Right atrium auricular region (tissue), 2 donors: ENCODE measurements at regions not wholly inside any gene's neighbourhood (a gene's known extent, or its start where the extent isn't known, plus 50 kb on each side); places are given as distances from the start of the nearest gene placed in this dataset.

Experiments used
- DNase-seq: peaks from one replicate; pipeline ENCODE4 v3.0.0-alpha.2; 2019; ENCODE audit warnings: low spot score
- H3K27ac ChIP-seq, 2 donors: fragments of 200-600 bp; sonication (generic); 1 replicate in 1 of 2; 2 replicates in 1 of 2; pipeline ENCODE4 v1.5.1; 2016 to 2019
- H3K27me3 ChIP-seq, 2 donors: fragments of 200-600 bp; sonication (generic); one replicate each; pipeline versions ENCODE4 v1.5.1 to v1.6.0; 2017 to 2019
- H3K36me3 ChIP-seq: fragments of 200-600 bp; sonication (generic); one replicate; pipeline ENCODE4 v1.5.1; 2016
- H3K4me1 ChIP-seq, 2 donors: fragments of 200-600 bp; sonication (generic); one replicate each; pipeline versions ENCODE4 v1.5.1 to v1.6.0; 2017 to 2019
- H3K4me3 ChIP-seq, 2 donors: fragments of 200-600 bp; sonication (generic); 1 replicate in 1 of 2; 2 replicates in 1 of 2; pipeline ENCODE4 v1.5.1; 2017 to 2019; ENCODE audit warnings: mild to moderate bottlenecking in 1 of 2, moderate library complexity in 1 of 2
- H3K9me3 ChIP-seq, 2 donors: fragments of 200-600 bp; sonication (generic); one replicate each; pipeline ENCODE4 v1.5.1; 2019
- CTCF ChIP-seq, 2 donors: fragments of 200-600 bp; sonication (generic); IDR thresholded peaks; one replicate each; pipeline ENCODE4 v1.5.1; 2019; ENCODE audit warnings: antibody characterized with exemption in 2 of 2

- no peaks in the 10 kb centered on the region for H3K27me3 ChIP-seq
- TF ChIP-seq CTCF (IDR thresholded peaks at IDR 0.05): no peak
- no peak overlapping the region for H3K27ac ChIP-seq
- H3K4me3 ChIP-seq: no peak overlapping the region
- H3K9me3 ChIP-seq: no peaks in the 10 kb centered on the region
- no peak for DNase-seq
- H3K36me3 ChIP-seq: no peaks in the 10 kb centered on the region
- H3K4me1 ChIP-seq: no peaks in the 10 kb centered on the region
Observed at GRCh38 chr2:51976623-51977022, 944.7 kb upstream of the NRXN1 start.

GRCh38 chr2:51971136-51971535 lies 939.2 kb upstream of the NRXN1 start:
- no peak for DNase-seq
- Histone ChIP-seq H3K27ac (no peak overlapping the region), H3K27me3 (no peaks in the 10 kb centered on the region), H3K9me3 (no peaks in the 10 kb centered on the region), H3K36me3 (no peaks in the 10 kb centered on the region), H3K4me1 (no peaks in the 10 kb centered on the region), H3K4me3 (no peak overlapping the region)
- no peak for TF ChIP-seq CTCF (IDR thresholded peaks at IDR 0.05)

GRCh38 chr2:51969347-51969746 lies 937.4 kb upstream of the NRXN1 start:
- no peak overlapping the region for H3K4me3 ChIP-seq
- no peaks in the 10 kb centered on the region for H3K4me1 ChIP-seq
- DNase-seq: no peak
- TF ChIP-seq CTCF (IDR thresholded peaks at IDR 0.05): no peak
- no peak overlapping the region for H3K27ac ChIP-seq
- H3K9me3 ChIP-seq: no peaks in the 10 kb centered on the region
- no peaks in the 10 kb centered on the region for H3K27me3 ChIP-seq
- H3K36me3 ChIP-seq: no peaks in the 10 kb centered on the region

- Histone ChIP-seq H3K4me1 (no peaks in the 10 kb centered on the region), H3K27ac (no peak overlapping the region), H3K27me3 (no peaks in the 10 kb centered on the region), H3K36me3 (no peaks in the 10 kb centered on the region), H3K9me3 (no peaks in the 10 kb centered on the region), H3K4me3 (no peak overlapping the region)
- no peak for DNase-seq
- no peak for TF ChIP-seq CTCF (IDR thresholded peaks at IDR 0.05)
Observed at GRCh38 chr2:51960841-51961335, 929.0 kb upstream of the NRXN1 start.

GRCh38 chr2:51960281-51960680 lies 928.3 kb upstream of the NRXN1 start:
- no peak for TF ChIP-seq CTCF (IDR thresholded peaks at IDR 0.05)
- H3K4me1 ChIP-seq: no peaks in the 10 kb centered on the region
- H3K27me3 ChIP-seq: no peaks in the 10 kb centered on the region
- no peak overlapping the region for H3K4me3 ChIP-seq
- no peak overlapping the region for H3K27ac ChIP-seq
- DNase-seq: no peak
- no peaks in the 10 kb centered on the region for H3K9me3 ChIP-seq
- H3K36me3 ChIP-seq: no peaks in the 10 kb centered on the region

GRCh38 chr2:51959696-51960095 lies 927.8 kb upstream of the NRXN1 start:
- H3K4me1 ChIP-seq: no peaks in the 10 kb centered on the region
- no peaks in the 10 kb centered on the region for H3K9me3 ChIP-seq
- no peak overlapping the region for H3K4me3 ChIP-seq
- H3K27ac ChIP-seq: no peak overlapping the region
- no peaks in the 10 kb centered on the region for H3K27me3 ChIP-seq
- no peaks in the 10 kb centered on the region for H3K36me3 ChIP-seq
- TF ChIP-seq CTCF (IDR thresholded peaks at IDR 0.05): no peak
- no peak for DNase-seq
